HUDEP-2 (cell line): ENCODE measurements at regions not wholly inside any gene's neighbourhood (a gene's known extent, or its start where the extent isn't known, plus 50 kb on each side); places are given as distances from the start of the nearest gene placed in this dataset.

Source experiments
- DNase-seq, 76 experiments: peaks; one replicate each; lab custom pipeline; 2025; ENCODE audit not compliant: unreplicated experiment in 76 of 76; lab: John Stamatoyannopoulos, UW

DNA sequence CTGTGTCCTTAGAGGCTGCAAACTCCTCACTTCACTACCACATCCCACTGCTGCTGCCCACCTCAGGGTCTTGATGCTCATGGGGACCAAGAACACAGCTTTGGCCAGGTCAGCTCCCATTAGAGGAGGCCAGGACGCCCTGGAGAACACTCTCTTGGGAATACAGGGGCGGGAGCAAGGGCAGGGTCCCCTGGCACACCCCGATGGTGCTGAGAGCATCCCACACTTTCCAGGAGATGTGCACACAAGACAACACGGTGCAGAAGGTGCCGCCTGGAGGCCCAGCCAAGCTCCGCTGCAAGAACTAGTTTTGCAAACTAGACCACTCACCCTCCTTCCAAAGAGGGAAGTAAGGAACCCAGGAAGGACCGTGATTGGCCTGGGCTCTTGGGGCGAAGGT, 304.4 kb upstream of the SALL3 start:
- no peak for DNase-seq

- DNase-seq = no peak
Observed at GRCh38 chr18:78676622-78677482, 302.8 kb upstream of the SALL3 start.

GRCh38 chr18:78677483-78678317, 301.9 kb upstream of the SALL3 start:
- no peak for DNase-seq

DNA sequence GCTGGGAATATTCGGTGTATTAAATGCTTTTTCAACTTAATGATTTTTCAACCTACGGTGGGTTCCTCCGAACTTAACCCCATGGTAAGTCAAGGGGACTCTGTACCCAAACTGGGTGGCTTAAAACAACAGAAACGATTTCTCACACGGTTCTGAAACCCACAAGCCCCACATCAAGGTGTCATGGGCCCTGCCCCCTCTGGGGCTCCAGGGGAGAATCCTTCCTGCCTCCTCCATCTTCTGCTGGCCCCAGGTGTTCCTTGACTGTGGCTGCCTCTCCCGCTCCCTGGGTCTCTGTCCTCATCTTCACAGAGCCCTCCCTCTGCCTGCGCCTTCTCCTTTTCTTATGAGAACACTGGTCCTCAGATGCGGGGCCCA, 301.3 kb upstream of the SALL3 start:
- no peak for DNase-seq

DNA sequence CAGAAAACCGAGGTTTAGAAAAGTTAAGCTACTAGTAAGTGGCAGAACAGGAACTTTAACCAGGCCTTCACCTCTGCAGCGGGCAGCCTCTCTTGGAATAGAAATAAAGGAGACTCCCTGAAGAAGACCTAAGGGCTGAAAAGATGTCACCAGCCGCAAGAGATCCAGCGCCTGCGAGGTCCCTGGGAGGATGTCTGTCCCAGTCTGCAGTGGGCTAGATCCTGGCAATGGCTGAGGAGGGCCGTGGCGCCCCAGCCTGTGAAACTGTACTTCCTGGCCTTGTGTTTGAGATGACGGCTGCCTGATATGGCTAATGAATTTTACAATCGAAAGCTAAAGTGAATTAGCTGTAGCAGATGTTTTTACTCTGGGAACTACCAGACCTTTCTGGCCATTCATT, 300.6 kb upstream of the SALL3 start:
- DNase-seq = no peak

GRCh38 chr18:78679613-78680260, 299.9 kb upstream of the SALL3 start:
- no peak for DNase-seq

DNA sequence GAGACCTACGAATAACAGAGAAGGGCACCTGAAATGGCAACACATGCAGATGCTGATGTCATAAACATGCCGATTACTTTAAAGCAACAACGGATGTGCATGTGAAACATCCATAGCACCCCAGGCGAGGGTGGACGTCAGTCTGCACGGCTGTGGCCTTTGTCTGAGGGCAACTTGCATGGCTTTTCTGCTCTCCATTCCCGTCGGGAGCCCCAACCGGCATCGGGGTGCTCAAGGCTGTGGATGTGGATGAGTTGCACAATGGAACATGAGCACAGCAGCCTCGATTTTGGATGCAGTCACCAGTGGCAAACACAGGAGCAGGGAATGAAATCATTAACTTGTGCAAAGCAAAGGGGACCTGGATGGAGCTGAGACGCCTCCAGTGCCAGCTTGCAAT, 298.2 kb upstream of the SALL3 start:
- DNase-seq = no peak

- no peak for DNase-seq
Observed at GRCh38 chr18:78681934-78682333, 297.7 kb upstream of the SALL3 start.

DNA sequence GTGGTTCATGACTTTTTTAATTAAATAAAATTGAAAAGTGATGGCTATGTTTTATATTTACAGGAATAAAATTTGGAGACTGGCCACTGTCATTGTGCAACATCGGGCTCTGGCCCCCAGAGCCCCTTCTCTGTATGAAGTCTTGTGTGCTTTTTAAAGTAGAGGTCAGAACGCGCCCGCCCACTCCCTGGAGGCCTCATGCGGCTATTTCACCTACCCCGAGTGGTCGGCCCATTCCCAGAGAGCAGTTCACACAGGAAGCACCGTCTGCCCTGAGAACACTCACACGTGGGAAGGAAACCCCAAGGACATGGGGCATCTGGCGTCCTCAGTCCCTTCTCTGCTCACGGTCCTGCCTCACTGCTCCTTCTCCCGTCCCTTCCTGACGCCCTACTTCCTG, 296.9 kb upstream of the SALL3 start:
- DNase-seq = no peak

- no peak for DNase-seq
Observed at GRCh38 chr18:78683191-78684010, 296.2 kb upstream of the SALL3 start.

- no peak for DNase-seq
Observed at GRCh38 chr18:78685250-78685979, 294.2 kb upstream of the SALL3 start.

- no peak for DNase-seq
Observed at GRCh38 chr18:78685980-78686530, 293.6 kb upstream of the SALL3 start.

GRCh38 chr18:78686976-78687685, 292.5 kb upstream of the SALL3 start:
- DNase-seq = no peak

DNA sequence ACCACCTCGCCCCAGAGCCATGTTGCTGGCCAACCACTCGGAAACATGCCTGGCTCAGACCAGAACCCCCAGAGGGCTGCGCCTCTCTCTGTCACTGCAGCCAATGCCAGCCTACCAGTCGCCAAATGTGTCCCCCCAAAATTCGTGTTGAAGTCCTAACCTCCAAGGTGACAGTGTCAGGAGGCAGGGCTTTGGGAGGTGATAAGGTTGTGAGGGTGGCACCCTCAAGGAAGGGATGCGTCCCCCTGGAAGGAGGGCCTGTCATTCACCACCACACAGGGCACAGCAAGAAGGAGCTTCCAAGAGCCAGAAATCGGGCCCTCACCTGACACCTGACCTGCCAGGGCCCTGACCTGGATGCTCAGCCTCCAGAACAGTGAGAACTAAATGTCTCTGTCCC, 291.9 kb upstream of the SALL3 start:
- DNase-seq = no peak

GRCh38 chr18:78688249-78688648, 291.4 kb upstream of the SALL3 start:
- DNase-seq = no peak

- no peak for DNase-seq
Observed at GRCh38 chr18:78688916-78689315, 290.7 kb upstream of the SALL3 start.

GRCh38 chr18:78689606-78690005, 290.0 kb upstream of the SALL3 start:
- no peak for DNase-seq

DNA sequence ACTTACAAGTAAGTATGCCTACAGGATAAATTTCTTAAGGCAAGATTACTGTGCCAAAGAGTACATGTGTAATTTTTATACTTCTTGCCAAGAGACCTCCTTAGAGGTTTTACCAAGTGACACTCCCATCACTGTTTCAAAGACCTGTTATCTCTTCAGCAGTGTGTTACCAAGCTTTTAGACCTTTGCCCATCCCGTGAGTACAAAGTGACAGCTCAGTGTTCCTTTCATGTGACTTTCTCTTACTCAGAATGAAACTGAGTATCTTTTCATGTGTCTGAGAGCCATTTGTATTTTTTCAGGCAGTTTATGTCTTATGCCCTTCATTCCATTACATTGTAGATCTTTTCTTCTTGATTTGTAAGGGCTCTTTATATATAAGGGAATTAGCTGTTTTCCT, 287.5 kb upstream of the SALL3 start:
- no peak for DNase-seq

DNA sequence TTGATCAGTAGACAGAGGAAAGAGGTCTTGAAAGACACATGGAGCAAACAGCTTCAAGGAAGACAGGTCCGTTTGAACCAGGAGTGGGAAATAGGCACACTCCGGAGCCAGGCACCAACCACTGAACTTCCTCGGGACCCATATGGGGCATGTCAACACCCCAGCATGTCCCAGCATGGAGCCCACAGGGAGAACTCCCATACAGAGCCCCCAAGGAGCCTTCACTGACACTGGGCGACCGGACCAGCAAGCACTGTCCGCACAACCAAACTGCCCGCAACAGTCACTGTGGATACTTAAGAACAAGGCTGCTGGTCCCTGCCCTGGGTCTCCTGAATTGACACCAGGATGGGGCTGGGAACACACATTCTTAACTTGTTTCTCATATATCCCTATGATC, 286.2 kb upstream of the SALL3 start:
- DNase-seq = no peak
